ENCODE measurements at regions not wholly inside any gene's neighbourhood (a gene's known extent, or its start where the extent isn't known, plus 50 kb on each side); places are given as distances from the start of the nearest gene placed in this dataset.

DNA sequence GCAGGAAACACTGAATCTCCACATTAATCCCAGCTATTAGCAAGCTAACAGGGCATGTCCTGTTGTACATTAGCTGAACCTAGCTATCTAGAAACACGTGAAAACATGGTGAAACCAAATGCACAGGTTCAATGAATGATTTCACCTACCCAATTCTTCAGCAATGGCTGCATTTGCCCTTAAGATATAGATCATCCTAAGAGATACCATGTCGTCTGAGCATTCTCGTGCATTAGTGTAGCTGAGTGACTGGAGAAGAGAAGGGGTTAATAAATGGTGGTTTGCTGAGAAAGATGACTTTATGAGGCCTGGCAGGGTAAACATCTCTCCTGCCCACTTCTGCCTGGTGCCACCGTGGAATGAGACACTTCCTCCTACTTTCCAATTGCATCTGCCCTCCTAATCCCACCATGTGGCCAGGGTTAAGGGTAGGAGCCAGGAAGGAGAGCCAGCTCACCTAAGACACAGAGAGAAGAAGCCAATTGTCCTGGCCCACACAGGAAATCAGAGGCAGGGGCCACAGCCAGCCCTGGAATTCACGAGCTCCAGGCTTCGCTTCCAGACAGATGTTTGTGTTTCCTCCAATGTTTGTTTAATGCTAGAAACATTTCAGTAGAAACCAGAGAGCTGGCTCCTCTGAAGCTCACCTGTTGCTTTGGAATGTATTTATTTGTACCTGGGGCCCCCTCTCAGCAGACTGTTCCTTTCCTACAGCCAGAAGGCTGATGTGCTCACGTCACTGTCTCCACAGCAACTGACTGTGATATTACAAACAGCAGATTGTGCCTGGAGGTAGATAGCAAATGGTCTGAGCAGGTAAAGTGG lies 126.0 kb upstream of the PARP11 start:
- Histone ChIP-seq H3K27me3 (ENCODE audit: control insufficient read depth in 2 of 2, insufficient read depth in 2 of 2, low read length in 2 of 2) (no peaks in the 10 kb centered on the region), H4K20me1 (replicated peaks; ENCODE audit: control insufficient read depth, extremely low read depth, insufficient read depth, low read length) (no peaks in the 10 kb centered on the region), H3K9me3 (replicated peaks; ENCODE audit: control insufficient read depth, insufficient read depth, low read length) (no peaks in the 10 kb centered on the region), H3K4me3 (replicated peaks in 1 of 3; ENCODE audit: insufficient read depth in 1 of 3, low read depth in 1 of 3, low read length in 3 of 3) (no peak overlapping the region), H3K79me2 (ENCODE audit: control insufficient read depth, insufficient read depth, low read length) (no peaks in the 10 kb centered on the region), H3K36me3 (ENCODE audit: control insufficient read depth in 2 of 2, extremely low read depth in 1 of 2, insufficient read depth in 2 of 2, low read length in 2 of 2) (no peaks in the 10 kb centered on the region), H3K9me1 (replicated peaks; ENCODE audit: control insufficient read depth, extremely low read depth, insufficient read depth, low read length) (no peaks in the 10 kb centered on the region), H3K9ac (replicated peaks; ENCODE audit: extremely low read depth, insufficient read depth, low read length) (no peak overlapping the region), H2AFZ (ENCODE audit: low read depth, low read length) (no peak overlapping the region), H3K27ac (ENCODE audit: insufficient read depth, low read depth, low read length) (no peak overlapping the region), H3K4me1 (ENCODE audit: control insufficient read depth, extremely low read depth, insufficient read depth, low read length) (no peaks in the 10 kb centered on the region), H3K4me2 (ENCODE audit: insufficient read depth, low read length) (no peak overlapping the region)
- dilution Hi-C loops (cut with MboI; ENCODE audit: extremely low pct_ligation_motif_present, low sequenced_read_pairs) (no loop called here), intact Hi-C loops (cut with micrococcal nuclease) (no loop called here)
- BruUV-seq (replicated peaks), result no TSS peak
- CTCF ChIA-PET, result interaction anchor here (0.6 to 13.7 kb wide), 3 partner anchors 39 to 278 kb away, joined by 3 to 231 read pairs (median 33); no protein-coding TSS in a partner anchor
- POLR2A ChIA-PET, result no interaction called here
- TF ChIP-seq CTCF (IDR thresholded peaks at IDR 0.05; ENCODE audit: extremely low read depth in 1 of 2, insufficient read depth in 1 of 2, low read depth in 1 of 2, low read length in 2 of 2) (no peak), POLR2AphosphoS5 (IDR thresholded peaks at IDR 0.05; ENCODE audit: insufficient read depth, low read depth, low read length) (no peak), FOS (IDR thresholded peaks at IDR 0.05; ENCODE audit: borderline replicate concordance, insufficient read depth, low read length) (no peak), MAX (IDR thresholded peaks at IDR 0.05; ENCODE audit: insufficient read depth, insufficient read length) (no peak), GATA2 (IDR thresholded peaks at IDR 0.05; ENCODE audit: insufficient read depth, insufficient read length, low read depth, low read length) (no peak)
- no peak for DNase-seq (ENCODE audit: low read depth, low spot score)
- no peak for FAIRE-seq

Data from endothelial cell of umbilical vein (primary cell).